ENCODE measurements at regions not wholly inside any gene's neighbourhood (a gene's known extent, or its start where the extent isn't known, plus 50 kb on each side); places are given as distances from the start of the nearest gene placed in this dataset.
"Not testable (repeated sequence)": the region's sequence is repeated elsewhere in the genome, so short reads cannot be mapped to it uniquely, and the experiment has no call there.

DNA sequence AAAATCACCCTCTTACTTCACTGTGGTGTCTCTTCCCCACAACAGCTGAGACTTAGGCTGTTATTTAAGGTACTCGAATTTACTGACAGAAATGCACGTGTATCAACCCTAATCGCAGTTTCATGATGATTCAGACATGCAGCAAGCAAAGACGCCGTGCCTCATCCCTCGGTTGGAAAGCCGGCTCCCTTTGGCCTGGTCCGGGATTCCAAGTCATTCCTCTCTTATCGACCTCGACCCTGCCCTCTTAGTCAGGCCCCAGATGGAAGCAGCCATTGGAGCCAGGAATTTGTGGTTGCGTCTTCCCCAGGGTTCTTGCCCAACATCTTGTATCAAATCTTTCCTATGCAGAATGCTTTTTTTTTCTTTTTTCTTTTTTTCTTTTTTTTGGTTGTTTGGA, 229.5 kb downstream of the GATA3 start:
- DNase-seq: no peak

DNA sequence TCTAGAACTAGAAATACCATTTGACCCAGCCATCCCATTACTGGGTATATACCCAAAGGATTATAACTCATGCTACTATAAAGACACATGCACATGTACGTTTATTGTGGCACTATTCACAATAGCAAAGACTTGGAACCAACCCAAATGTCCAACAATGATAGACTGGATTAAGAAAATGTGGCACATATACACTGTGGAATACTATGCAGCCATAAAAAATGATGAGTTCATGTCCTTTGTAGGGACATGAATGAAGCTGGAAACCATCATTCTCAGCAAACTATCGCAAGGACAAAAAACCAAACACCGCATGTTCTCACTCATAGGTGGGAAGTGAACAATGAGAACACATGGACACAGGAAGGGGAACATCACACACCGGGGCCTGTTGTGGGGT, 231.5 kb downstream of the GATA3 start:
- not testable (repeated sequence) for DNase-seq

DNA sequence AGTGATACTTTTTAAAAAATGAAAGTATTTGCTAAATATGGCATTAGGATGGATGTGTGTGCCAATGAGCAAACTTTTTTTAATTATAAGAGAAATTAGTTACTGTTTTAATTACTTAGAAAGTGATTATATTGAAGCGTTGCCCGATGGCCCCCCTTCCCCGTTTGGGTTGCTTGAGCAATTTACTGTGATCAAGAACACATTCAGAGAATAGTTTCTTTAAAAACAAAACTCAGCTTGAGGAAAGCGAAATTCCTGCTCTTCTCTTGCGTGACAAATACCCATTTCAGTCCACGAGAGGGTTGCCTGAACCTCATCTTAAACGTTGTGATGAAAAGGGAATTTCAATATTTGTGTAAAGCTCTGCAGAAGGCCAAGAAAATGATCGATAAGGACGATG, 234.1 kb downstream of the GATA3 start:
- no peak for DNase-seq

DNA sequence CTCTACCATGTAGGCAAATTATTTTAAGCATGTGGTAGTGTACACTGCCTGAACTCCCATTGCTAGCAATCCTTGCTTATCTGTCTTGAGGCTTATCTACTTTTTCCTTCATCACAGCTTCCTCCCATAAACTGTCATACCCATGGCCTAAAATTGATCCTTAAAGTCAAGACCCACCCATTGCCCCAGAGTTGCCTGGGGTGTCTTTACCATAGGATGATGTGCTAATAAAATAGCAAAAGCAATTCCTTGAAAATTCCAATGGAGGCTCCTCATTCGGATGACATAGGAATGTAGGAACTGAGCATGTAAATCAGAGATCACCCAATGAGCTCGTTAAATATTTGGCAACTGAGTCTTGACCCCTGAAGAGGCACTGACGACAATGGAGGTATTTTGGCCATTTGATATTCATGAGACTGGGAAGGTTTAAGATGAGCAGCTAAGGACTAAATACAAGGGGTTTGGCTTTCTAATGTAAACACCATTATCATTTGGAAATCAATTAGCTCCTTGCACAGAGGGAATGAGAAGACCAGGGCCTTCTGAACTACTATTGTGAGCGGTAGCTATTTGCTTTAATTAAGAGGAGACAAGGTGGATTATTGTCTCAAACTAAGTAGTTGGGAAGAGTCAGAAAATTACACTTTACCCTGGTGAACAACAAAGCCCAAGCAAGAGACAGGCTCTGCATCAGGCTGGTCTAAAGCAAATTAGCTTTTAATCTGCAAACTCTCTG, 234.9 kb downstream of the GATA3 start:
- no peak for DNase-seq

DNA sequence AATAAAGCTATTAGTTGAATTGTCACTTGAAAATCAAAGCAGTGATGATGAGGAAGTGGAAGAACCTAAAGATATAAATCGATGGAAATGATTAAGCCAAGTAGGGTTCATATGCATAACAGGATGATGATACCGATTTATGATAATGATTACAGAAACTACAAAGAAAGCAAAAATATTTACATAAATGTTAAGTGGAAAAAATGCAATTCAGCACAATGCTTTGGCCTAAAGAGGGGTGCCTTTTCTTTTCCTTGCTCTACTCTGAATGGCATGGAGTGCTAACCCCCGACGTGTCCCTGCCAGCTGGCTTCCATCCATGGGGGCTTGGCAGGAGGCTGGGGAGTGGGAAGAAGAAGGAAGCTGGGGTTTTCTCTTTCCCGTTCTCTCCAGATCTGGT, 240.3 kb downstream of the GATA3 start:
- no peak for DNase-seq

DNA sequence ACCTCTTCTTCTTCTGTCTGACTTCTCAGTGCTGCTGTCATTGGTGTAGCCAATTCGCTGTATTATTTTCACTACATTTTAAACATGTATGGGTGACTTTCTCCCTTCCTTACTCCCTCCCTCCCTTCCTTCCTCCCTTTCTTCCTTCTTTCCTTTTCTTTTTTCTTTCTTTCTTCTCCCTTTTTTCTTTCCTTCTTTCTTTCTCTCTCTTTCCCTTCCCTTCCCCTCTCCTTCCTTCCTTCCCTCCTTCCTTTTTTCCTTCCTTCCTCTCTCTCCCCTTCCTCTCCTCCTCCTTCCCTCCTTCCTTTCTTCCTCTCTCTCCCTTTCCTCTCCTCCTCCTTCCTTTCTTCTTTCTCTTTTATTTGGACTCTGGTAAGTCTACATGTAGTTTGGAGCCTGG, 240.8 kb downstream of the GATA3 start:
- no peak for DNase-seq

DNA sequence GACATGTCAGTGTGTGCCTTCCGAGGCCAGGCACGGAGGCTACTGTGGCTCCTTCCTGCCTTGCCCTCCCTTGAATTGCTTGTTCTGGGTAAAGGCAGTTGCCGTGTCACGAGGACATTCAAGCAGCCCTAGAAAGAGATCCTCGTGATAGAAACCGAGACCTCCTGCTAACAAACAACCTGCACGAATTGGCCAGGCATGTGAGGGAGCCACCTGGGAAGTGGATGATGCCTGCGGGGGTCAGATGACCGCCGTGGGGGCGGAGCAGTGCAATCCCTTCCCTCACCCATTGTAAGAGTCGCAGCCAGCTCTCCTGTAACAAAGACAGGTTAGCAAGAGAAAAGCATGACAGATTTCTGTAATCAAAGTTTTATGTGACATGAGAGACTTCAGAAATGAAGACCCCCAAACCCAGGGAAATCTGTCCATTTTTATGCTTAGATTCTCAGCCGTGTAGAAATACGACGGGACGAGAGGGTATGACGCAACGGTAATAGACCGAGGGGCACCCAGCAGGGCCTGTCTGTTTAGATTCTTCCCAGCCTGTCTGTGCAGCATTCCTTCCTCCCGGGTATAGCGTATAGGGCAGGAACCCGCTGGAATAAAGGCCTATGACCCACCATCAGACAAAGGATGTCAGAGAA, 241.7 kb downstream of the GATA3 start:
- no peak for DNase-seq

DNA sequence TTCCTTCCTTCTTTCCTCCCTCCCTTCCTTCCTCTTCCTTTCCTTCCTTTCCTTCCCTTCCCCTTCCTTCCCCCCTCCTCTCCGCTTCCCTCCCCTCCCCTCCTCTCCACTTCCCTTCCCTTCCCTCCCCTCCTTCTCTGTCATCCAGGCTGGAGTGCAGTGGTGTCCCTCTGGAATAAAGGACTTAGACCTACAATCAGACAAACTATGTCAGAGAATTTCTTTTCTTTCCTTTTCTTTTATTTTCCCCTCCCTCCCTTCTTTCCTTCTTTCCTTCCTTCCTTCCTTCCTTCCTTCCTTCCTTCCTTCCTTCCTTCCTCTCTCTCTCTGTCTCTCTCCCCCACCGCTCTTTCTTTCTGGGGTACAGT, 242.2 kb downstream of the GATA3 start:
- DNase-seq: no peak

DNA sequence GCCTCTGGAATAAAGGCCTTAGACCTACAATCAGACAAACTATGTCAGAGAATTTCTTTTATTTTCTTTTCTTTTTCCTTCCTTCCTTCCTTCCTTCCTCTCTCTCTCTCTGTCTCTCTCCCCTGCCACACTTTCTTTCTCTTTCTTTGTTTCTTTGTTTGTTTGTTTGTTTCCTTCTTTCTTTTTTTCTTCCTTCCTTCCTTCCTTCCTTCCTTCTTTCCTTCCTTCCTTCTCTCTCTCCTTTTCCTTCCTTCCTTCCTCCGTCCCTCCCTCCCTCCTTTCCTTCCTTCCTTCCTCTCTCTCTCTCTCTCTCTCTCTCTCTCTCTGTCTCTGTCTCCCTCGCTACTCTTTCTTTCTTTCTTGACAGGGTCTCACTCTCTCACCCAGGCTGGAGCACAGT, 242.6 kb downstream of the GATA3 start:
- DNase-seq: no peak

DNA sequence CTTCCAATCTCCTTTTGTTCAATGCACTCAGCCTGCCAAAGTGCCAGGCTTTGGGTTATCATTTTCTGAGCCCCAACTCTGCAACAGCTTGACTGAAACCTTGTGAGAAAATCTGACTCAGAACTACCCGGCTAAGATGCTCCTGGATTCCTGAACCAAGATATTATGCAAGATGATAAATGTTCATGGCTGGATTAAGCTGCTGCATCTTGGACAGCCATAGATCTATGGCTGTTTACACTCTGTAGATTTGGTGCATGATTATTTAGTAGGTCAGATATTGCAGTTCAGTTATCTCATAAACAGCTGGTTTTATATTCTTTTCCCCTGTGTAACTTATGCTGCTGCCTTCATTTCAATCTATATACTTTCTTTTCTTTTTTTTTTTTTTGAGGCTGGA, 243.5 kb downstream of the GATA3 start:
- DNase-seq: no peak

DNA sequence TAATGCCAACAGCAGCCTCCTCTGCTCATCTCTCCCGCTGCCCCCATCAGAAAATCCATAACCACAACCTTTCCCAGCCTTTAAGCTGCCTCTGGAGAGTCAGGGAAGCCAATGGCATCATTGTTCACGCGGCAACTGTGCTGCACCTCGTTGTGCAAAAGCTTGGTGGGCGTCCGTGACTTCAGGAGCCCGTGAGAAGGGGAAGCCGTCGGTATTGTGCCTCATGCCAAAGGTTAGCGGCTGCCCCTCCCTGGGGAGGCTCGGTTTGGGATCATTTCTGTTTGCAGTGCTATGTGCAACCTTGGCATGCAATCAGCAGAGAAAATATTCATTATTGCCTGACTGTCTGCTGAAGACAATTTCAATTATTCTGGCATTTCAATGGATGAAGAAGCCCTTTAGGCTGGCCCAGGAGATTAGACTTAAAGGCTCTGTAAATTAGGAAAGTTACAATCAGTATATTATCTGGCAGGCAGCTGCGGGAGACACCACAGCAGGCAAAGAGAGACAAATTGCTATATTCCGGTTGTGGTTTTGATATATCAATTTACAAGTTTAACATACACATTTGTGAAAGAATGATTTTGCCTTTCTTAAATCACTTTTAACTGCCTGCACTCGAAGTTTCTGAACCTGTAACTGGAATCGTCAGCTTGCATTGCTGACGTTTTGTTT, 244.5 kb downstream of the GATA3 start:
- no peak for DNase-seq

DNA sequence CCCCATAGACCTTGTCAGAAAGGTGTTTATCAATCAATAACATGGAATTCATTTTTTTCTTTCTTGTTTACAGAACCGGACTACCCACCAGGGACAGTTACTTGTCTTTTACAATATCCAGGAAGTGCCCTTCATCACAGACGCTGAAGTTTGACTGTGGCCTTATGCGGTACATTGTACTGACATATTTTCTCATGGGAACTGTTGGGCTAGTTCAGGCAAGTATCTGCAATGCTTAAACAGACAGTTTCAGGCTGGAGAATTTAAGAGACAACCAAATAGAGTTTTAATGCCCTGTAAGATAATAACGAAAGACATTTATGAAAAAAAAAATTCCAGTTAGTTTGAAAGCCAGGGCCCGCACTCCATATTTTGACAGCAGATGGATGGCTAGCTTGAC, 246.4 kb downstream of the GATA3 start:
- DNase-seq: no peak

DNA sequence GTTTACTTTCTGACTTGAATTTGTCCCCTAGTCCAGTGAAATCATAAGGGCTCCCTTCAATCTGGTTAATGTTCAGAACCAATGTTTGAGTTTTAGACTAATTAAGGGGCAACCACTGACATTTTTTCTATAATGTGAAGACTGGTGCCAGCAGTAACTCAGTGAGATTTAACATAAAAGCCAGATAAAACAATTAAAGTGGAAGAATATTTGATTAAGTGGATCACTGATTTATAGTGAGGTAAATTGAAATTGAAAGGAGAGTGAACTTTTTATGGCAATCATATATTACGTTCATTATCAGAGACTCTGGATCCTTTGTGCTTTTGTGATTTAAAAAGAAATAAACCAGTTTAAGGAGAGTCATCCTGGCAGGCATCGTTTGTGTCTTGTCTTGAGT, 246.8 kb downstream of the GATA3 start:
- no peak for DNase-seq

DNA sequence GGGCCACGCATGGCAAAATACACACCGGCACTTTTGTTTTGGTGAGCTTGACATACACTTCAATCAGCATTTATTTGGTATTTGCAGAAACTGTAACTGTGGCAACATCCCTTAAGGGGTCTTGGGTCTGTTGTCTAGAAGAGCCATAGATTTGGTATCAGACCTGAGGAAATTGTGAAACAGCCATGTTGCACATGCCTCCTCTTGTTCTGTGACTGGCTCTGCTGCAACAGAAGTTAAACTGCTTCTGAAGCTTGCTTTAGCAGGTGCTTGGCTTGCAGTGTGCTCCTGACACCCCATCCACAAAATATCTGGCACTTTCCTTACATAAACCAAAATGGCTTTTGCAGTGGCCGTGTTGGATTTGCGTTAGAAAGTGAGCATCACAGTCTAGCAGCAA, 247.3 kb downstream of the GATA3 start:
- DNase-seq: no peak

DNA sequence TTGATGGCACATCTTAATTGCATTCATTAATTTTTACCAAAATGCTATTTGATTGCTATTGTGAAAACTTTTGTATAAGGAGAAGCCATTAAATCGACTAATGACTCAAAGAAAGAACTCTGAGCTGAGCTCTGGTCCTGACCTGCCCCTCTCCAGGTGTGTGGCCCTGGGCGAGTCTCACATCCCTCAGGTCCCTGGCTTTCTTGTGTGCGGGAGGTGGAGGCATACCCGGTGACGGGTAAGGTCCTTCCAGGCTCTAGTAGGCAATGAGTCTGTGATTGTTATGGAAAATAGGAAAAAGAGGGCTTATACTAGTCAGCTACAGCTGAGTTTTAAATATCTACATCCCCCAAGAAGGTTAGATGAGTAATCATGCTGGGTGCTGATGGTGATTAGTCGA, 248.1 kb downstream of the GATA3 start:
- DNase-seq: no peak

DNA sequence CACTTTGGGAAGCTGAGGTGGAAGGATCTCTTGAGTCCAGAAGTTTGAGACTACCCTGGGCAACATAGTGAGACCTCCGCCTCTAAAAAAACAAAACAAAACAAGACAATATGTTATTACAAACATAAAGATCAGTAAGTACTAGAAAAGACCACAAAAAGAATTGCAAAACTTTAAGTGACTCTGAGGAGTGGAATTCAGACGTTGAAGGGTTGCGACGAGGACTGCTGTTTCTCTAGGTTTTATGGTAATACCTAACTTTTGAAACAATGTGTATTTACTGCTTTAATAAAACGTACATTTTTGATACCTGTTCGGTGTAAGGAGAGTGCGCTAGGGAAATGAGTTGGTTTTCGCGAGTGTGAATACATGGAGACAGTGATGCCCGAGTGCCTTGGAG, 250.4 kb downstream of the GATA3 start:
- no peak for DNase-seq

DNA sequence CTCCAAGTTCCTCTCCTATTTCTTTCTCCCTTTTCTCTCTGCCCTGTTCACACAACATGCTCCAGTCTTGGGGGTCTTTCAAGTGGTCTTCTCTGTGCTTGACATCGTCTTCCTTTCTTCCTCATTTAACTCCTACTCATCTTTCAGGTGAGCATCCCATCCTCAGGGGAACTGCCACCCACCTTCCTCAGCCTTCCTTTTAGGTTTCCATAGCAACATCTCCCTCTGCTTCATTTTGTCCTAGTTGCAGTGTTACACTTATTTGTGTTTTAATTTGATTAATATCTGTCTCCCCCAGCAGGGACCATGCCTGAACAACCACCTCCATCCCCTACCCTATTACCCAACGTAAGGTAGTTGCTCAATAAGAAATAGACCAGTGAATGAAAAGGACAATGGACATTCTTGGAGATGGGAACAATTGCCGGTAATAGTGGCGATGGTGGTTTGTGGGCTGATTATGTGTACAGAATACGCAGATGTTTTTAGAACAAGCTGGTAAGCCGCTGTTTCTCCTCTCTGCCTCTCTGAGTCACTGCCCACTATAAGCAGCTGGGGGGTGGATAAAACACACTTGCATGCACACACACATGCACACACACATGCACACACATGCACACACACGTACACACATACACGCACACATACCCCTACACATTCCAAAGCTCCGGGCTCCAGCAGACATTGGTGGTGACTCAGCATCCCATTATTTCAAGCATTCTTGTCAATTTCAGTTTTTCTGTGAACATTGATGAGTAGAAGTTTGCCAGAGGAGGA, 251.6 kb downstream of the GATA3 start:
- no peak for DNase-seq

DNA sequence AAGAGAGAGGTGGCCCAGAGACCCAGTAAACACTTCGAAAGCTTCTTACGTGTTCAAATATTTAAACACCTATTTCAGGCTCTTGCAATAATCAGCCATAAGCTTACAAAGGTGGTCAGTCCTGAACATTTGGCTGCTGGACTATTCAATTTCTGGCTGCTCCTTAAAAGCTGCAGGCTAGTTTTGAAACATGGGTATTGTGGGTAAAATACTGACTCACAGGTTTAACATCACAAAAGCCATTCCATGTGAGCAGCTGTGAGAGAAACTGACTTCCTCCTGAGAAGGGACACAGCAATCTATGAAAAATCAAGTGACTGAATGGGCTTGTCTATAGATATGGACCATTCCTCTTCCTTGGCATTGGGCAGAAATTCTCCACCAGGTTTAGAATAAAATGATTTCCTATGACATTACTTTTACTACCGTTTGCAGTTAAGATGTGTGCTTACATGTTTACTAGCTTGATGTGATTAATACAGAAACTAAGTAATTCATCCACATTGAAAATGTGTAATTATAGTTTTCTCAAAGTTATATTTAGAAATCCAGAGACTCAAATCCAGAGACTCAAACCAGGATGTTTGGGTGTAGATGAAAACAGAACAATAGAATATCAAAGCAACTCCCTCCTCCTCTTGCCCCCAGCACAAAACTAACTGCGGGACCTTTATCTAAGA, 252.3 kb downstream of the GATA3 start:
- DNase-seq: no peak

DNA sequence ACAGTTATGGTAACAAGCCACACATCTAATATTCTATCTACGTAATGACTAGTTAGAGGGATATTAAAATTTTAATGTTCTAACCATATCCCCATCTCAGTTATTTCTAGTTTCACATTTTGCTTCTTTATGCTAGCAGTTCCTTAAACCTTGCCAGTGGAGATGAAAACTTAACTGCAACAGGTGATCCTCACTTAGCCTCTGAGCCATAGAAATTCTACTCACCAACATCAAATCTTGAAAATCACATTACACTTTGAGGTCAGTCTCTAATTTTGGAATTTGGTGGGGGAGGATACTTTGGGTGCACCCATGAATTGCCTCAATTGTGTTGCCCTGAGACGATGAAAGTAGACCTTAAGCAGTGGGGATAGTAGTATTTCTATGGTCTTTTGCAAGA, 256.4 kb downstream of the GATA3 start:
- DNase-seq: no peak

DNA sequence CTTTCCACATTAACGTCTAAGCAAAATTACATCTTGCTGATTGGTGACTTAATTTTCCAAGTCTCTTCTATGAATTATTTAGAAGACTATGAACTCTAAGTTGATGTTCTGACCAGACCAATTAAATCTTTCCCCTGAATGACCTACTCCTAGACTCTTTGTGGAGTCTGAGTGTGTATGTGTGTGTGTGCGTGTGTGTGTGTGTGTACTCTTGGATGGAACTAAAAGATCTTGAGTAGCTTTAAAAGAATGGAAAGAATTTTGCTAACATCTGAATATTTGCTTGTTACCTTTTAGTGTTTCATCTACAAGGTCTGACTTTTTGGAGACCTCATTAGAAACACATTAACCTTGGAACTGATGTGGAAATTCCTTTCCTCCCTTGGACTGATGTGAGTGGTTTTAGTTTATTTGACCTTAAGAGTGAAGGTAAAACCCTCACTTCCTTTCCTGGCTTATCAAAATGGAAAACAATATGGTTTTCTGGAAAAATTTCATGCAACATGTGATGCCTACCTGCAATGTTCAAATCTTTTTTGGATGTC, 257.1 kb downstream of the GATA3 start:
- no peak for DNase-seq

DNA sequence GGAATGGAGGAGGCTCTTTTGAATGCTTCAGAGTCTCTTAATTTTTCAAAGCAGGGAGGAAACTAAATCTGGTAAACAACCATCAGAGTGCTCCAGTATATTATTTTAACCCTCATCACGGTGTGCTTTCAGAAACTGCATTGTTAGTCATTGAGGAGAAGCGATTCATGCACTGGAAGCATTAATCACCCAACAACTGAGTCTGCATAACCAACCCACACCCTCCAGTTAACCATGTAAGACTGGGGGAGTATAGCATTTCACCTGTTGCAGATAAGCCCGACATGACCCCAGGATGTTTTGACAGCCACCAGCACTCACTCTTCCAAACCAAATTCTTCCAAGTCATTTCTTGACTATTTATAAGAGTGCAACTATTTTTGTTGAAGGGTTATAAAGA, 257.6 kb downstream of the GATA3 start:
- DNase-seq: no peak

DNA sequence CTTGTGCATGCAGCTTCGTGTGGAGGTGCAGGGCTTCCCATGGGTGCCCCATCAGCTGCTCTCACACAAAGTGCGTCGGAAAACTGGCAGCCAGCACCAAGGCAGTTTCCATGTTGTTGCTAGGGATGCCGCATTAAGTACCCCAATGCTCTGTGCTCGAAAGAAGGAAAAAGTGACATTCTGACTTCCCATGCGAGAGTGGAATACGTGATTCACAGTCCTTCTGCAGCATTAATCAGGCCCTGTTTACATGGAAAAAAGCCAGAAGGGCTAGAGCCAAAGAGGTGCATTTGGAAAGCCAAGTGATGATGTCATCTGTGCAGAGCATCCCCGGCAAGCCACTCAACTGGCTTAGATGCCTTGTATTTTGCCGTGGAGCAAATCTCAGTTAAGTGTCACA, 258.3 kb downstream of the GATA3 start:
- no peak for DNase-seq

DNA sequence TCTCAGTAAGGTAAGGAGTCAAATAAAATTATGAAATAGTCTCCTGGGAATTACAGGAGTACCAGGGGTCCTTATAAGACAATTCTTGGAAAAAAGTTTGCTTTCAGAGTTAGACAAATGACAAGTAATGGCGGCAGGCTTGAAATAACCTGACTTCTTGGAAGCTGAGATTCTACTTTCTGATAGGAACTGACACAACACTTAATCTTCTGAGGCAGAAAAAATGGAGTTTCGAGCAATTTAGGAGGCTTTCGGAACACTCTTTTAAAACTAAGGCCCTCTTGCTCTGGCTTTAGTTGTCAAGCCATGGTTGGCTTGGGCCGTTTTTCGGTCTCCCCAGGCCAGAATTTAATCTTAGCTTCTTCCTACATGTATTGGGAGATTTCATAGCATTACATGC, 260.0 kb downstream of the GATA3 start:
- DNase-seq: no peak

All from NCI-H1417 (cell line).